ENCODE measurements at regions not wholly inside any gene's neighbourhood (a gene's known extent, or its start where the extent isn't known, plus 50 kb on each side); places are given as distances from the start of the nearest gene placed in this dataset.

- TF ChIP-seq ZNF217 (IDR thresholded peaks at IDR 0.05) (no peak), POLR2AphosphoS2 (IDR thresholded peaks at IDR 0.05; ENCODE audit: low read depth, low read length) (no peak), EZH2 (IDR thresholded peaks at IDR 0.05; ENCODE audit: borderline replicate concordance, control insufficient read depth, low read depth, low read length) (no peak), DPF2 (IDR thresholded peaks at IDR 0.05) (no peak)
Measured at GRCh38 chr20:16624106-16624505, 50.9 kb upstream of the KIF16B start.
